ENCODE measurements at regions not wholly inside any gene's neighbourhood (a gene's known extent, or its start where the extent isn't known, plus 50 kb on each side); places are given as distances from the start of the nearest gene placed in this dataset.
"Not testable (repeated sequence)": the region's sequence is repeated elsewhere in the genome, so short reads cannot be mapped to it uniquely, and the experiment has no call there.

DNA sequence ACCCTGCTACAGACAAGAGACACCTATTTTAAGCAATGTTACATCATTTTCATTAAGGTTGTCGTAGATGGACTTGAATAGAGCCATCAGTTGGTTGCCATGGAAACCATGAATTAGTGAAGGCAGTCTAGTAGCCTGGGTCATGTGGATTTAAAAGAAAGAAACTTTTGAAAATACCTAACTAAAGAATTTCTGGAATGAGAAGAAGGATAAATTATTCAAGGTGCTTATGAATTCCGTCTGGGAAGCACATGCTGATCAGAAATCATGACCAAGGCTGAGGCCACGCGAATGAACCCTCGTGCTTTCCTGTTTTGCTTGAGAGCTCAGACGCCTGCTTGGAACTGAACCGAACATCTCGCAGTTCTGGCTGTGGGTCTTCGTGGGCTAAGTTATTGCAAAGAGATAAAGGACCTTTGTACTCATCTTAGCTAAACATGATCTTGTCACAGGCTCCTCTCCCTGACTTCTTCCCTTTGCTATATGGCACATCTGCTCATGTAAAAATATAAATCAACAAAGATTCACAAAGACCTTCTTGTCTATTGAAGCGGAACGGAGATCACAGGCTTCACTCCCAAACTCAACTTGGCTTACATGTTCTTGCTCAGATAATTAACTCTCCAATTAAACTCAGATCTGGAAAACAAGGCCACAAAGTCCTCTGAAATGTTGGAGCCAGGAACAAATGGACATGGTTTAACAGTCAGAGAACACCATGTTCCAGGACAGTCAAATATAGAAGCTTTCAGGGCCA lies 140.2 kb downstream of the NUFIP1 start:
- DNase-seq: no peak

DNA sequence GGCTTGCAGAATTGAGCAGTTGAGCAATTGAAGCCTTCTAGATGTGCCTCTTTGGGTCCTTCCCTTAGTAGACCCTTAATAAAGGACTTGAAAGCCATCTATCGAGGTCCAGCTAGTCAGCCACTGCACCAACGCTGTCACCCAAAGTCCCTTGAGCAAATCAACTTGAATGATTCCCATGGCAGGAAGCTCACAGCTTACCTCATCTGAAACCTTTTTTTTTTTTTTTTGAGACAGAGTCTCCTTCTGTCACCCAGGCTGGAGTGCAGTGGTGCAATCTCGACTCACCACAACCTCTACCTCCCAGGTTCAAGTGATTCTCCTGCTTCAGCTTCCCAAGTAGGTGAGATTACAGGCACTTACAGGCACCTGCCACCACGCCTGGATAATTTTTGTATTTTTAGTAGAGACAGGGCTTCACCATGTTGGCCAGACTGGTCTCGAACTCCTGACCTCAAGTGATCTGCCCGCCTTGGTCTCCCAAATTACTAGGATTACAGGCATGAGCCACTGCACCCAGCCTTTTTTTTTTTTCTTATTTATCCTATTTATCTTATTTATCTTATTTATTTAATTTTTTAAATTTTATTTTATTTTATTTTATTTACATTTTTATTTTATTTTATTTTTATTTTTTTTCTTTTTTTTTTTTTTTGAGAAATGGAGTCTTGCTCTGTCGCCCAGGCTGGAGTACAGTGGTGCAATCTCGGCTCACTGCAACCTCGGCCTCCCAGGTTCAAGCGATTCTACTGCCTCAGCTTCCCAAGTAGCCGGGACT lies 143.8 kb downstream of the NUFIP1 start:
- not testable (repeated sequence) for DNase-seq

DNA sequence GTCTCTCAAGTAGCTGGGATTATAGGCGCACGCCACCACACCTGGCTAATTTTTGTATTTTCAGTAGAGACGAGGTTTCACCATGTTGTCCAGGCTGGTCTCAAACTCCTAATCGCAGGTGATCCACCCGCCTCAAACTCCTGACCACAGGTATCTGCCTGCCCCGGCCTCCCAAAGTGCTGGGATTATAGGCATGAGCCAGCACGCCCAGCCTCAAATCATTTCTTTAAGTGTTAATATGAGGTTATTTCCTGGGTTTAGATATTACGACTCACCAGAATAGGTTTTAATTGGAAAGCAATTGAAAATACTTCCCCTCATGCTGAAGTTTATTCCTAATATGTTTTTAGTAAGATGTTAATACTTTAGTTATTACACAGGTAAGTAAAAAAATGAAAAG lies 144.5 kb downstream of the NUFIP1 start:
- no peak for DNase-seq

DNA sequence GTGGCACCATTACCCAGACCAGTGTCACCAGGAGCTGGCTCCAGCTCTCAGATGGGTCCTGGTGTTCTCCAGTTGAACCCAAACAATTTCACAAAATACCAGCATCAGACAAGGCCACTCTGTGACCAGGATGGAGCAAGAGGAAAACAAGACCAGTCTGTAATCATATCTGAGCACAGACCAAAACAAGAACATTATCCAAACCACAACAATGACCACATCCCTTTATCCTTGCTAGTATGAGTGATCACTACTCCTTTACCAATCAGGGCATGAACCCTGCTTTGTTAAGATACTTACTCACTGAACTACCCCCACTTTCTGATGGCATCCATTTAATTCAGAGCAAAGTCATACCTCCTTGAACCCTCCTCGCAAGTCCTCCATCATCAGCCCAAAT lies 145.9 kb downstream of the NUFIP1 start:
- DNase-seq: no peak

DNA sequence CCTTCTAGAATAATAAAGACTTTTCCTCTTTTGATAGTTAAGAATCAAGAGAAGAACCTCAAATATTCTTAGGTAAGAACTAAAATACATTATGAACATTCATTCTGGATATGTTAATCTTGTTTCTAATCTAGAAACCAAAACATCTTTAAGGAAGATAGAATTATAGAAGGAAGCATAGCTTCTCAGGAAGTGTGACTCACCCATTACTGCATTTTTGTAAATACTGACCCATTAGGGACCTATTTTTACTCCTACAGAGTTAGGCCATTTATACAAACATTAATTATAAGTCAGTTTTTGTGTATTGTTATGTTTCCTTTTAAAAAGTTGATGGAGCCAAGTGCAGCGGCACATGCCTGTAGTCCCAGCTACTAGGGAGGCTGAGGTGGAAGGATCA lies 147.1 kb downstream of the NUFIP1 start:
- DNase-seq: no peak

DNA sequence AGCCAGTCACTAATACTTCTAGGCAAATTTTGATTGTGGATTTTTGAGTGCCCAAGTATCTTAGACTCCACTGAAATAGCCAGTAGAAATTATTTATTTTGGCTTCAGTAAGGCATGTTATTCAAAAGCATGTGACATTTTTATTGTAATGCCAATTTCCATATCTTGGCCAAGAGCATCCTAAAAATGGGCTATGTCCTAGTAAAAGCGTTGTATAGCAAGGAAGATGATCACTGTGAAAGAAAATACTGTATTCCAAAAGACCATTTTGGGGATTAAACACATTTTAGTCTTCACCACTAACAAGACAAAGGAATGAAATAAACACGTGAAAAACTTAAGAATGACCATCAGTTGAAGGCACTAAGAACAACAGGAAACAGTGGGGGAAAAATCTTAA lies 149.1 kb downstream of the NUFIP1 start:
- DNase-seq: no peak

DNA sequence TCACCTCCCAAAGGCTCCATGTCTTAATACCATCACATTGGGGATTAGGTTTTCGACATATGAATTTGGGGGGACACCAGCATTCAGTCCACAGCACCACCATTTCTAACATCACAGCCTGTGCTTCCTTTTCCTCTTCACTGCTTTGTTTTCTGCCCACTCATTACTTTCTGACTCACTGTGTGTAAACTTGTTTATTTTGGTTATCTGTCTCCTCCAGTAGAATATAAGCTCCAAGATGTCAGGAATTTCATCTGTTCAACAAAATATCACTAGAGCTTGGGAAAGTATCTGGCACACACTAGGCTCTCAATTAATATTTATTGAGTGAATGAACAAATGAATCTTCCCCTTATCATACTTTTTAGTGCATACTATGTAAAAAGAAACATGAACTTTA lies 152.0 kb downstream of the NUFIP1 start:
- DNase-seq: no peak

DNA sequence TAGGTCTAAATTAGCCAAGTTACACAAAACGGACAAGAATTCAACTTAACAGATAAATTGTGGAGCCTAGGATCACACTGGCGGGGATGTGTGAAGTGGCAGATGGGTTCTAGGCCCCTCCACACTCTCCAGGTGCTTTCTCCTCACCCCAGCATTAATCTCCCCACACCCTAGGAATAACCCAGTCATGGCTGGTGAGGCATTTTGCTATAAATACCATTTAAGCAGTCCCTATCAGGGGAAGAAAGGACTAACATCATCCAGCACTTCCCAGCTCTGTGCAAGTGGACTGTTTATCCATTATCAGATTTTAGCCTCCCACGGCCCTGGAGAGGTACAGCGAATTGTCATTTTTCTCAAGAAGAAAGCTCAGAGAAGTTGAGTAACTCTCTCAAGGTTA lies 154.9 kb downstream of the NUFIP1 start:
- DNase-seq: no peak

DNA sequence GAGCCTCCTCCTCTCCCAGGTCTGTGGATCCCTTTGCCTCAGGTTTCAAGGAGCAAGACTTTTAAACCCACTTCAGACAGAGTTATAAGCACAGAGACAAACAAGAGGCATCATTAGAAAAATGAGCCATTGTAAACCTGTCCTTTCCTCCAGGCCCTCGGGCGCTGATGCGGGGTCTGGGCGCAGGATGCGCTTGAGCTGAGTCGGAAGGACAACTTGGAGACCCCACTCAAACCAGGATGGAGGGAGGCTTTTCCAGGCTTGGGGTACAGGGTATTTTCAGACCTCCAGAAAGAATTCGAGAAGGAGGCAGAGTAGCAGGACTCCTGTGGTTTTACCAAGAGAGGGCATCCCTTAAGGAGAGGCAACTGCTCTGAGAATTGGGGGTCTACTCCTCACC lies 155.6 kb downstream of the NUFIP1 start:
- DNase-seq: no peak

DNA sequence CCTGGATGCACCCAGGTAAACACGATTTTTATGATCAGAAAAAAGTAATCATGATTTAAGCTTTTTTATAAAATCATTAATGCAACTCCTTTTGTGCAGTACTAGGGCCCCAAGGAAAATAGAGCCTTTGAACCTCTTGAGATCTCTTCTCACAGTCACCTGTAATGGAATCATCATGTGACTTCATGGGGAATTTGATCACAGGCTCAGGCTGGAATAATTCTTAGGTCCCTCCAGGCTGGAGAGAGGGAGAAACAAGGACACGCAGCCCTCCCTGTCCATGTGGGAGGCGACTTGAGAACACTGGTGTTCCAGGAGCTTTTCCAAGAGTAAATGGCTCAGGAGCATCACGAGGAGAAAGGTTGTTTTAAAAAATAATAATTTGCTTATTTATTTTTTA lies 156.1 kb downstream of the NUFIP1 start:
- no peak for DNase-seq

DNA sequence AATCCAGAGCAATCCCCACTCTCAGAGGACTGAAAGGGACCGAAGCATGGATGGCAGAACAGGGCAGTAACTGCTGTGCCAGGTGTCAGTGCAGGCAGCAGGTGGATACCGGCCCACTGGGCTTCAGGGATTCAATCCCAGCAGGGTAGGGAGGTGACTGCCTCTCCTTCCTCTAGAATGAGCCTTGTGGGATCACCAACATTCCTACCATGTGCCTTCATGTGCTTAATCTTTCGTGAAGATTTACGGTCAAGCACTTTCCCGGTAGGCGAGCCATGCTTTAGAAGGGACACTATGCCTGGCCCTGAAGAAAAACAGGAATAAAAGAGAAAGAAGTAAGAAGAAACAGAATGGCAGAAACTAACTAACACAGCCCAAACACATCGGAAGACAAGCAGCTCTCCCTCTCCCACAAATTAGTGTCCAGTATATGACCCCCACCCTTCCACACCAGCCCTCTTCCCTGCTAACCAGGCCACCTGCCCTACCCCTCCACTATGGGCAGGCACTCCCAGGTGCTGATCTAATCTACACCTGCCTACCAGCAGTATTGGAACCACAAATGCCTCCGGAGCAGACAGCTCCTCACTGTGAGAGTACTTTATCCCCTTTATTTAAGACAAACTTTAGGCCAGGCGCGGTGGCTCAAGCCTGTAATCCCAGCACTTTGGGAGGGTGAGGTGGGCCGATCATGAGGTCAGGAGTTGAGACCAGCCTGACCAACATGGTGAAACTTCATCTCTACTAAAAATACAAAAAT lies 162.5 kb downstream of the NUFIP1 start:
- no peak for DNase-seq

DNA sequence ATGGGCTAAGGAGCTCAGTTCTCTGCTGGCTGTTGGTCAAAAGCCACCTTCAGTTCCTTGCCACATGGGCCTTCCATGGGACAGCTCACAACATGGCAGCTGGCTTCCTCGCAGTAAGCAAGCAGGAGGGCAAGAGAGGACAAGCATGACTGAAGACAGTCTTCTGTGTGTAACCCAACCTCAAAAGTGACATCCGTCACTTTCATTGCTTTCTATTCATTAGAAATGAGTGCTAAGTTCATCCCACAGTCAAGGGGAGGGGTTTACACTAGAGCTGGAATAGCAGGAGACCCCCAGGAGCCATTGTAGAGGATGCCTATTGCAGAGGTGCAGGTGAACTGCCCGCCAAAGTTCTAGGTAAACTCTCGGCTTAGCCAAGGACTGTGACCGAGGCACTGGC lies 163.3 kb downstream of the NUFIP1 start:
- DNase-seq: no peak

DNA sequence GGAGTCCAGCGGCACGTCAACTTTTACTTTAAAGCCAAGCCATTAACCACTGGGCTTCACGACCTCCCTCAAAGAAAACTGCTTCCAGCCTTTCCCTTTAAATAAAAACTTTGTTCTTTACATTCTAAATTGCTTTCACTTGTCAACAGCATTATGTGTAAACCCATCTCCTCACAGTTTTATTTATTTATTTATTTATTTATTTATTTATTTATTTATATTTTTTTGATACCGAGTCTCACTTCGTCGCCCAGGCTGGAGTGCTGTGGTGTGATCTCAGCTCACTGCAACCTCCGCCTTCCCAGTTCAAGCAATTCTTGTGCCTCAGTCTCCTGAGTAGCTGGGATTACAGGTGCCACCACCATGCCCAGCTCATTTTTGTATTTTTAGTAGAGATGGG lies 165.7 kb downstream of the NUFIP1 start:
- not testable (repeated sequence) for DNase-seq

DNA sequence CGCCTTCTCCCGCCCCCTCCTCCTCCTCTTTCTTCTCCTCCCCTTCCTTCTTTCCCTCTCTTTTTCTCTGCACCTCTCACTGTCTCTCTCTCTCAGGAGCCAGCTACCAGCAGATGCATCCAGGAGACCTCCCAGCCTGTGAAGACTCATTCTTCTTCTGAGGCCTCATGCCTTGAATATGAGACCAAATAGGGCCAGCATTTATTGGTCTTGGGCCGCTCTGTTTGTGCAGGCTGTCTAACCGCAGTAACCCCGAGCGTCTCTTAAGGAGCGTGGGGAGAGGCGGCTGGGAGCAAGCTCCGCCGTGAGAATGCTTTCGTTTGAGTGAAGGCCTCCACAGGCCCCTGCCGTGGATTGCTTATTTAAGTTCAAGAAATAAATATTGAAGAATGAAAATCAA lies 167.0 kb downstream of the NUFIP1 start:
- no peak for DNase-seq

DNA sequence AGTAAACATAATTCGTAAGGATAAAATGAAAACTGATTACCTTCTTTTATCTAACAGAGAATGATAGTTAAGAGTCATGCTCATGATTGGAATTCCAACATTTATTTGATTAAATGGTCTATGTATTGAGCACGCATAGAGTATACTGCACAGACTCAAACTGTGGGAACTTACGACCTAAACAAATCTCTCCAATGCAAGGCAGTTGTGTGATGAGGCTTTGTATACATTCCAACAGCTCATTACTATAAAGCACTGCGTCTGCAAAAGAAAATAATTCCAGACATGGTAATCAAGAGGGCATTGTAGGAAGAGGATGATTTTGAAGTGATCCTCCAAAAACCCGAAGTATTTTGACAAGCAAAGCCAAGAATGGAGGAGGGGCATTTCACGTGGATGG lies 169.5 kb downstream of the NUFIP1 start:
- DNase-seq: no peak

DNA sequence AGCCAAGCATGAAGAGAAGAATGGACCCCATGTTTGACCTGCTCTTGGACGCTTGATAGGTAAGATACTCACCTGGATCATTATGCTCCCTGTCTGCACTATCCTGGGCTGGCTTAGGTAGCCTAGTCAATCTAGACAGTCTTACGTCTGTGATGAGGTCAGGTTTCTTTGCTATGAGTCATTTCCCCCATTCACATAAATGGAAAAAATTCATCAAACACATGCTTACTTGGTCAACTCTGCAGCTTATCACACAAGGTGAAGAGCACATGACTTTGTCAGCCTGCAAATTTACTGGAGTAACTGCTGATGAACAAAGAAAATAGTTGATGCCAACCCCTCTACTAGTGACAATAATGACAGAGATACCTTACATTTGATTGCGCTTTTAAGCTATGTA lies 170.0 kb downstream of the NUFIP1 start:
- peak in 1 of 2 donors; percentile 2 for DNase-seq

DNA sequence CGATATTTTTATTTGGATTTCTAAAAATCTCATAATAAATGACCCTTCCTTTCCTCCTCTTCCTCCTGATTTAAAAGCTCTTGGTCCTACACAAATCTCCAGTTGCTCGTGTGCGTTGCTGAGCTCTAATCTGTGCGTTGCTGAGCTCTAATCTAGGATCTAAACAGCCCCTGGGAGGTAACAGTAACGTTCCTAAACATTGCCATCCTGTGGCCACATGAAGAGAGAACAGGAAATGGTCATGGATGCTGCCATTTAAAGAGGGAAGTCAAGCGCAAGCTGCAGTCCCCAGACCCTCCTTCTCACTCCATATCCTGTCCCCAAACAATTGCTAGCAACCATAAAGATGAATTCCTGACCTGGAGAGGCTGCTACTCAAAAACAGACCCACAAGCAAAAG lies 170.8 kb downstream of the NUFIP1 start:
- DNase-seq: no peak

DNA sequence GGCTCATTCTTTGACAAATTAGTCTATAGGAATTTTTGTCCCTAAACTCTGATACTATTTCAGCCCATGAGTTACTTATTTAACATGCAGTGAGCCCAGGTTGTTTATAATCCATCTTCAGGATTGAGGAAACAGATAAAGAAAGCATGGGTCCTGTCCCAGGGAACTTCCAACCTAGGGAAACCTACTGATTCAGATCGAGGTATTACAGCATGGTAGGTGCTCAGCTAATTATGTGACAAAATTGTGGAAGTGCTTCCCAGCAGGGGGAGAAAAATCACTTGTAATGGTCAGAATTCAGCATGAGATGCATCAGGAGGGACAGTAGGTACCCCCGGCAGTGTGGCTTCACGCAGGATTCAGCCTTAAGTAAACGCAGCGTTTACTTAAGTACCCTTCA lies 171.3 kb downstream of the NUFIP1 start:
- no peak for DNase-seq

DNA sequence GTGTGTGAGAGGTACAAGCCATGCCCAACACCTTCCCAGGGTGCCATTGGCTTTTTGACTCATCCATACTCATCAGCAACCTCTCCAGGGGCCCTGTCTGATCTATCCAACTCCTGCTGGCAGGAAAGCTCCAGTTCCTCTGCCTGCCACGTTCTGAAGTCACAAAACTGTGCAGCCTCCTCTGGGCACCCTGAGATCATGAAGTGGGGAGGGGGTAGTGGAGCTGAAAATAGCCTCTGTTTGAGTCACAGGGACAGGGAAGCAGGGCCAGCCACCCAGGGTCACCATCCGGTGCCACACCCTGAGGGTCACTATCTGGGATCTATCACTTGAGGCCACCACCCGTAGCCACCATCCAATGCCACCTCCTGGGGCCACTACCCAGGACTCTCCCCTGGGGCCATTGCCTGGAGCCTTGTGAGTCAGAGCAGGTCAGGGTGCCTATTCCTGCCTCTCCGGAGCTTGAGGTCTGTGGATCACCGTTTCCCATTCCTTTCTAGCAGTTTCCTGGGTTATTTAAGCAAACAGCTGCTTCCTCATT lies 172.1 kb downstream of the NUFIP1 start:
- DNase-seq: no peak

DNA sequence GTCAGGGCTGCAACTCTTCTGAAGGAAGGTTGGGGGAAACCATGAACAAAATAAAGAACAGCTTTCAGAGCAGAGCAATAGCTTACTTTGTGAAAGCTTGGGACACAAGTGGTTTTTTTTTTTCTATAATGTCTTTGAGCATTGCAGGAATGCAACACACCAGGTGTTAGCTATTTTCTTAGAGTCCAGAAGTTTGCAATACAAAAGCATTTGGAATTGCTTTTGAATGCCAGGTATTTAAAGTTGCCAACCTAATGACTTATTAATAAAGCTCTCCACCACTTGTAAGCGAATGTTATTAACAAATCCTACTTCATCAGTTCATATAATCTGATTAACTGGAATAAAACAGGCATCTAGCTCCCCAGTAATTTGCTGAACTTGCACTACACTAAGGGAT lies 172.6 kb downstream of the NUFIP1 start:
- no peak for DNase-seq

DNA sequence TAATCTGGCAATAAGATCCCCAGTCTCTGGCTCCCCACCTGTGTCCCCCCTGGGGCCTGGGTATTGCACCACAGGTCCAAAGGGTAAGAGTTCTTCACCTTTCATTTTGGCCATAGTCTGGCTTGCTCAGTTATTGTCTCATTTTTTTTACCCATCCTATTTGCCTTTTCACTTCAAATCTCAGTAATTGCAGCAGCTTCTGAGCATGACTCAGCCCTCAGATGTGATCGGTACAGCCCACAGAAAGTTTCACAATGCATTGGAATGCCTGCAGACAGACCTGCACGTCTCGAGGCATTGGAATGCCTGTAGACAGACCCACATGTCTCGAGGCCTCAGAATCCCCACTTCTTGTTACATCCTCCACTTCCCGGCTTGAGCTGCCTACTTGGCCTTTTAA lies 173.6 kb downstream of the NUFIP1 start:
- peak; percentile 17 to 33 for DNase-seq

DNA sequence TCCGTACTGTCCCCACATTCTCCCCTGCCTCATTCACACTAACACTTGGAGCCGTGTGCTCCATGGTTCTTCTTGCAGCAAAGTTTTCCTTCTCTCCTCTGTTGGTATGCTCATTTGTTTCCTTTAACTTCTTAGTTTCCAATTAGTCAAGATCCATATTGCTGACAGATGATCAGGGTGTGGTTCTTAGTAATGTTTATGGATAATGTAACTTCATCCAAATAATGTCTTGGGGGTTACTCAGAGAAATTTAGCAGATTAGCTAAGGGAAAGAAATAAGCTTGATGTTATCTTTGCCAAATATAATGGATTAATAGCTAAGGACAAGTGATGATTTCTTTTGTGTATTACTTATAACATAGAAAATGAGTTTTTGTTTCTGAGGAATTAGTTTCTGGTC lies 174.4 kb downstream of the NUFIP1 start:
- DNase-seq: no peak

DNA sequence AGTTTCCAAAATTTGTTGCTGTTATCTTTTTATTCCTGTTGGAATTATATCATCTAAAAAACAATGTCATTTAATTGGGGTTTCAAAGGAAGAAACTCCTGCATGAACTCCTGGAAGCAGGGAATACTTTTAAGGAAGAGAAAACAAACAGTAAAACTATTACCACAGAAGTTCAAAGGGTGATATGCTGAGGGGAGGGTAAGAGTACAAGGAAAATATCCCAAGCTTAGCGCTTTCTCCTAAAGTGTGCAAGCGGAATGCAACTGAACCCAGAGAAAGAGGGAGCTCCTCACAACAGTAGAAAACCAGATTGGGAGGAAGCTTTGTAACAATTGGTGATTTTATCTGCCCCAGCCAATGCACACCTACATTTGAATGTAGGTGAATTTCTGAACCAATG lies 175.1 kb downstream of the NUFIP1 start:
- no peak for DNase-seq

DNA sequence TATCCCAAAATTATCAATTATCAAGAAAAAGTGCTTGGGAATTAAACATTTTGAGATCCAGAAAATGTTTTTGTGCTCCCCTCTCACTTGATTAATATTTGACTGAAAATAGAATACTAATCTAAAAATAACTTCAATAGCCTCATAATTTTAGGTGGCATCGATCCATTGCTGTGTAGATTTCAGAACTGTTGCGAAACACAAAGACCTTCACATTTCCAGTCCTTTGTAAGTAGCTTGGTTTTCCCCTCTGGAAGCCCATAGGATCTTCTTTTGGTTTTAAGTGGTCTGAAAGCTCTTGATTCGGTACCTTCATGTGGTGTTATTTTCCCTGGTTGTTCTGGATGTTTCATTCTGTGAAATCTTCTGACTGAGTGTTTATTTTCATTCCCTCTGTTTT lies 176.5 kb downstream of the NUFIP1 start:
- DNase-seq: no peak
